Endometrial microvascular endothelial cells (primary cell): ENCODE measurements at regions not wholly inside any gene's neighbourhood (a gene's known extent, or its start where the extent isn't known, plus 50 kb on each side); places are given as distances from the start of the nearest gene placed in this dataset.
"Not testable (repeated sequence)": the region's sequence is repeated elsewhere in the genome, so short reads cannot be mapped to it uniquely, and the experiment has no call there.

Source experiments
- in situ Hi-C: cut with HindIII; loops from 2 replicates; pipeline ENCODE4 v1.10.0; 2017; ENCODE audit warnings: low sequenced_read_pairs, low pct_unique_long_range_greater_than_20kb; ENCODE audit errors: inconsistent ontology term

DNA sequence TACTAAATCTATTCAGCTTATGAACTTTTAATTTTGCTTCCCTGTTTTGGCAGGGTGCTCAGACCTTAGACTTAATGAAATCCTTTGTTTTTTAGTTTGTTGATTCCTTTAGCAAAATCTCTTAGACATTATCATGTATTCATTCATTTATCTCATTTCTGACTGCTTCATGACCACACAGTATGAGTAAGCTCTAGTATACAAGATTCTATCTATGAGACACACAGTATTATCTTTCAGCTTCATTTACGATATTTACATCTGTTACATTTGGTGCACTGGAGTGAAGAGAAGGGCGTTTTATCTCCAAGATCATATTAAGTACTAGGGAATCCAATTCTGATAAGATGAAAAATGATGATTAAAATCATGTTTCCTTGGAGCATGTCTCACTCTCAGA is 448.1 kb upstream of the CA10 start:
- in situ Hi-C loops = no loop called here

- in situ Hi-C loops = no loop called here
These were observed 447.6 kb upstream of the CA10 start for GRCh38 chr17:52606098-52606497.

- in situ Hi-C loops = no loop called here
These were observed 445.6 kb upstream of the CA10 start for GRCh38 chr17:52604105-52604504.

DNA sequence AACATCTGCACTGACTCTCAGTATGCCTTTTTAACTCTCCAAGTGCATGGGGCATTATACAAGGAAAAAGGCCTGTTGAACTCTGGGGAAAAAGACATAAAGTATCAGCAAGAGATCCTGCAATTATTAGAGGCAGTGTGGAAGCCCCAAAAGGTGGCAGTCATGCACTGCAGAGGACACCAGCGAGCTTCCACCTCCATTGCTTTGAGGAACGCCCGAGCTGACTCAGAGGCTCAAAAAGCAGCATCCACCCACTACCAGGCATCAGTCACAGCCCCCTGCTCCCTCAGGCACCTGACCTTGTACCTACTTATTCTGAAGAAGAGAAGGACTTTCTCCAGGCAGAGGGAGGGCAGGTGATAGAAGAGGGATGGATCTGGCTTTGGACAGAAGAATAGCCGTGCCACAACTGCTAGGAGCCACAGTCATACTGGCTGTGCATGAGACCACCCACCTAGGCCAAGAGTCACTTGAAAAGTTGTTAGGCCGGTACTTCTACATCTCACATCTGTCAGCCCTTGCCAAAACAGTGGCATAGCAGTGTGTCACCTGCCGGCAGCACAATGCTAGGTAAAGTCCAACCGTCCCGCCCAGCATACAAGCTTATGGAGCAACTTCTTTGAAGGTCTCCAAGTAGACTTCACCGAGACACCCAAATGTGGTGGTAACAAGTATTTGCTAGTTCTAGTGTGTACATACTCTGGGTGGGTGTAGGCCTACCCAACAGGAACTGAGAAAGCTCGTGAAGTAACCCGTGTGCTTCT is 439.1 kb upstream of the CA10 start:
- in situ Hi-C loops = not testable (repeated sequence)

DNA sequence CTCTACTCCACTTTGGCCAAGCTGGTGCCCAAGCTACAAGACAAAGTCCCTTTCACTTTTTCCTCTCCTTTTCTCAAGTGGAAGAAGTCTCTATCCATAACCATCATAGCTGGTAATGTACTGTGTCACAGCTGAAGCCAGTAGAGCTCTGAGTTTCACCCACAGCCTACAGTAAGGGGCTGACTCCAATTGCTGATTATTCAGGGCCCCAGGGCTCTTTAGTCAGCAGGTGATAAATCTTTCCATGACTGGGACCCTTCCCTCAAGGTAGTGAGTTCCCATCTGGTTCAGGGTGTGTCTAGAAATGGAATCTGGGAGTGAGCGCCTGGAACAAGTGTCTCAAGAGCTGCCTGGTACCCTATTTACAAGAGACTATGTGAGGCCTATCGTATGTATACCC is 436.0 kb upstream of the CA10 start:
- in situ Hi-C loops = no loop called here

- in situ Hi-C loops = no loop called here
These were observed 388.5 kb upstream of the CA10 start for GRCh38 chr17:52546990-52547389.

DNA sequence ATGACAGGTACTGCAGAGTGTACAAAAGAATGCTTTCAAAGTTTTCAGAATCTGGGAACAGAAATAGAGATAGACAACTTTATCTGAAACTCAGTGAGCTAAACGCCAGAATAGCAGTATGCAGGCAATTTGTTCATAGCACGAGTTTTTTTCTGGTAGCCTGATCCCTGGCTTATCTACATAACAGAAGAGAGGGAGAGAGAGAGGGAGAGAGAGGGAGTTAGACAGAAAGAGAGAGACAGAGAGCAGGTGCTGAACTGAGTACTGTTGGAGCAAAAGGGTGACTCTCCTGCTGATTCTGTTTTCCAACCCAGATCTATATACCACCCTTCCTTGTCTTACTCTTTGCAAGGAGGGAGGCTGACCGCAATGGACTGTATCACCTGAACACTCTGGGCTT is 388.0 kb upstream of the CA10 start:
- in situ Hi-C loops = no loop called here

DNA sequence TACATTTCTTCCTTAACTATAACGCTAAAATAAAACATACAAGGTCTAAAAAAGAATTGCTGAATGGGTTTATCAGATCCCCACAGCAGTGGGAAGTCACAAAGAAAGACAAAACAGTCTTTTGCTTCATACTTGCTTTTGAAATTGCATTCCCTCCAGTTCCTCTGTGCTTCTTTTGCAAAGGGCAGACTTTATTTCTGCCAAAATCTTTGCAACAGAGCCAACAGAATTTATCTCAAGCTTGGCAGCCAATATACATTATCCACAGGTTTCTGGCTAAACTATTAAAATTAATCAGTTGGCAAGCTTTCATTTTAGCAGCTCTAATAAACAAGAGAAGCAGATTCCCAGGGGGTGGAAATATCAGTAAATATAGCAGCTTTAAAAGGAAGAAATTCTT is 378.9 kb upstream of the CA10 start:
- in situ Hi-C loops = no loop called here

DNA sequence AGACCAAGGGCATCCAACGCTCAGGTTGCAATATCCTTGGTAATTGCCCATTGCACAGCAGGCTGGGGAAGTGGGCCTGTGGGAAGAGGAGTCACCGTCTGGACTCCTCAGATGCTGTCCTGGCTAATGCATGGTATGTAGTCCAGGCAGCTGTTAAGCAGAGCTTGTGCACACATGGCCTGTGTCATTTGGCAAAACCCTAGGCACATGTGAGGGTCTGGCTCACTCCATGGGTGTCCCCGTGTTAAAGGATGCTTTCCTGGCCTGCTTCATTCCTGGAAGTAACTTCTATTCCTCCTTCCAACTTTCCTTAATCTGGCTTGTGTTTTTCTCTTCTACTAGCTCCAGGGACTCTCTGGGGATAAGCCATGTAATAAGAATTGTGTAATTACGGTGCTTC is 378.0 kb upstream of the CA10 start:
- in situ Hi-C loops = no loop called here

DNA sequence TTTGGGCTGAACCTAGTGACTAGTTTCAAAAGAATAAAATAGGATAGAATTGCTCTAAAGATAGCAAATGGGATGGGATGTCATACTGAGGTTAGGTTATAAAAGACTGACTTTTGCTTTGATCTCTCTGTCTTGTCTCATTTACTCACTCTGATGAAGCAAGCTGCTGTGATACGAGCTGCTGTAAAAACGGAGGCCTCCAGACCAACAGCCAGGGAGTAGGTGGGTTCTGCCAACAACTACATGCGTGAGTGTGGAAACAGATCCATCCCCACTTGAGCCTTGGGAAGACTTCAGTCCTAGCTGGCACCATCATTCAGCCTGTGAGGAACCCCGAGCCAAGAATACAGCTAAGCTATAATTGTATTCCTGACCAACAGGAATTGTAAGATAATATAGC is 373.9 kb upstream of the CA10 start:
- in situ Hi-C loops = no loop called here

DNA sequence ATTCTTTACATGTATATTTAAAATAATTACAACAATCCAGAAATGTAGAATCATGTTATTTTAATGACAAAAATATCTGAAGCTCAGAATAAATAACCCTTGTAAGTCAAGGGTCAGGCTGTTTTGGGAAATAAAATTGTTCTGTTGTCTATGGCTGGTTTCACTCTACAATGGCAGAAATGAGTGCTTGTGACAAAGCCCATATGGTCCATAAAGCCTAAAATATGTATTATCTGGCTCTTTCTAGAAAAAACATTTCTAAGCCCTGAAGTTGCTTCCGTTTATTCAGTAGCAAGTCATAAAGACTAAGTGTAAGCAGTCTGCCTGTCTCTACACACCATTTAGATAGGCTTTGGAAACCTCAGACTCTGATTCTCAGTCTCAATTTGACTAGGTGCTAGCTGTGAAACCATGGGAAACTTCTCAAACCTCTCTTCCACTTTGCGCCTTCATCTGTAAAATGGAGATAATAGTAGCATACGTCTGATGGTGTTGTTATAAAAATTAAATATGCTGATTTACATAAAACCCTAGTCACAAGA is 365.7 kb upstream of the CA10 start:
- in situ Hi-C loops = no loop called here

DNA sequence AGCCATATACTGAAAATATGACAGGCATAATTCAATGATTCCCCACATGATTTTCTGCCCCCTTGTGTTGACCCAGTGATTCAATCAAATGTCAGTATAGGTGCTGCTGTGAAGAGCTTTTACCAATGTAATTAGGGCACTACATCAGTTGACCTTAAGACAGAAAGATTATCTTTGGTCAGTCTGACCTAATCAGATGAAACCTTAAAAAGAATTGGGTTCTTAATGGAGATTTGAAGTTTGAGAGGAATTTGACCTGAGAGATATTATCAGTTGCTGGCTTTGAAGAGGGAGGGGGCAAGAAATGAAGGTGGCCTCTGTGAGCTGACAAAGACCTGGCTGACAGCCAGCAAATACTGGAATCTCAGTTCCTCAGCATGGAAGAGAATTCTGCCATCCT is 358.7 kb upstream of the CA10 start:
- in situ Hi-C loops = no loop called here

DNA sequence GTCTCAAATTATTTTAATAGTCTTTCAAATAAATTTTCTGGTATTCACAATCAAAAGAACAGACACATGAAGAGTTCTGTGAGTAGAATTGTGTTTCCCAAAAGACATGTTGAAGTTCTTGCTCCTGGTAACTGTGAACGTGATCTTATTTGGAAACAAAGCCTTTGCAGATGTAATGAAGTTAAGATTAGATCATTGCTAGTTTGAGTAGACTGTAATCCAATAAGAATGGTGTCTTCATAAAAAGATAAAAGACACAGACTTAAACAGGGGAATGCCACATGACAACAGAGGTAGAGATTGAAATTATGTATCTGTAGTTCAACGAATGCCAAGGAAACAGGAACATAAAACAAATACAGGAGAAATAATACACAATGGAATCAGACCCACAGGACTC is 357.4 kb upstream of the CA10 start:
- in situ Hi-C loops = no loop called here

GRCh38 chr17:52505601-52506000 is 347.1 kb upstream of the CA10 start:
- in situ Hi-C loops = no loop called here

DNA sequence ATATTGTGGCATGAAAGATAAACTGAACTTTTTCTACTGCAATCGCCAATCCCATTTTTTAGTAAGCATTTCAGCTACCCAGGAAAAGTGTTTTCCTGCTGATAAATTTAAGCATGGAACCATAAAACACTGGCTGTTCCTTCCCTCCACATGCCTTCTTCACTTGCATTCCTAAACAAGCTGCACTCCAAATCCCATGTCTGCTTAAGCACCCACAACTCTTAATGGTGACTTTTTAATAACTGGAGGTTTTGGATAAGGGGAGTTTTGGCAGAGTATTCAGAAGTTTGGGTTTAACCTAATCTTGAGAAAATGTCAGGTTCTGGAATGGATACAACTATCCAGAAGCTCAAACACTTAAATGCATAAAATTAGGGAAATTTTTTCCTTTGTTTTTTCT is 345.6 kb upstream of the CA10 start:
- in situ Hi-C loops = no loop called here

DNA sequence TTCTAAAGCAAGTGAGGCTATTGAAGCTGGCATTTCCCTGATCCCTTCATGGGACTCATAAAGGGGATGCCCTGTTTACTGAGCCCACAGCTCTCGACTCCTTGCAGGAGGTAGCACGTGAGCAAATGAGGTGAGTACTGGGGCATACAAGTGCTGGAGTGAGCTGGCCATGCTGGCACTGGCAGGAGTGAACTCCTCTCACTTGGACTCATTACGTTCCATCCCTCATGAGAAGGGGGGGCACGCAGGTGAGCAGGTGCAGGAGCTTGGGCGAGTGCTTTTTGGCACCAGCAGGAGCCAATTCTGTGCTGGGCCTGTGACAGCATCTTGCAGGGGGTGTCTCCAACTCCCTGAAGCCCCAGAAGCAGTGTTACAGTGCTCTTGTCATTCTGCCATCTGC is 337.1 kb upstream of the CA10 start:
- in situ Hi-C loops = no loop called here

DNA sequence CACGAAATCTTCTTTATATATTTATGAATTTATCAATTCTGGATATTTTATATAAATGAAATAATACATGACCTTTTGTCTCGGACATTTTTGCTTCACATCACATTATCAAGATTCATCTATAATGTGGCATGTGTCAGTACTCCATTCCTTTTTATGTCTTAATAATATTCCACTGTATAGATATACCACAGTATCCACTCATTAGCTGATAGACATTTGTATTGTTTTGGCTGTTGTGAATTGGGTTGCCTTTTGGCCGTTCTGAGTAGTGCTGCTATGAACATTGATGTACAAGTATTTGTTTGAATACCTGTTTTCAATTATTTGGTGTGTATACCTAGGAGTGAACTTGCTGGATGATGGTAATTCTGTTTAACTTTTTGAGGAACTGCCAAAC is 323.8 kb upstream of the CA10 start:
- in situ Hi-C loops = no loop called here

GRCh38 chr17:52477824-52478699 is 319.5 kb upstream of the CA10 start:
- in situ Hi-C loops = no loop called here

DNA sequence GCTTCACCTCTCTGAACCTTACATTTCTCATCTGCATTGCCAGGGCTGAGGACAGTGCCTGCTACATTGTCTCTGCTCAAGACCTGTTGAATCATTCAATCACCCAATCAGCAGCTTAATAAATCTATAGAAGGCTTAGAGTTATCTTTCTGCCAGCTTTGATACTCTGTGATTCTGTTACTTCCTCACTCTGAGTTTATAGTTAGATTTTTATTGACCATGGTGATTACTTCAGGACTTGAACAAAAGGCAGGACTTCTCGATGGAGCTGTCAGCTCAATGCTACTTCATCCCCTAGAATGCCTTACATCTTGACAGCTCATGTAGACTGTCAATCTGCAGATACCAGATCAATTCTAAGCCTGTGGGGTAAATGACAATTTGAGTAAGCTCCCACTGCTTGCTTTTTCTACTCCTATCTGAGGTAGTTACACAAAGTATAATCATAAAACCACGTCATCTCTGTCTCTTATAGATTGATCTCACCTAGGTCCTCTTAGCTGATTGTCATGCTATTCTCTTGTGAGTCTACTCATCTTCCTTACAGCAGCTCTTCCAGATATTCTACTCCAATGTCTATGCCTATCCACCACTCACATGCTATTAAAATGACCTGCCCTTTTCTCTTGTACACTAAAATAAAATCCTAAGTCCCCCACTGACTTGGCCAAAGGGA is 318.3 kb upstream of the CA10 start:
- in situ Hi-C loops = no loop called here

- in situ Hi-C loops = no loop called here
These were observed 312.0 kb upstream of the CA10 start for GRCh38 chr17:52470553-52470952.
